OCI-LY7 (cell line): ENCODE measurements at regions not wholly inside any gene's neighbourhood (a gene's known extent, or its start where the extent isn't known, plus 50 kb on each side); places are given as distances from the start of the nearest gene placed in this dataset.

Experiments used
- BruUV-seq: library from RNA; stranded (reverse); fragments of 400-500 nt; replicated peaks from 2 replicates; lab custom pipeline; 2021; lab: Mats Ljungman, UMichigan
- CTCF ChIA-PET: fragments of 300-600 bp; sonication (Branson Sonifier 250); formaldehyde crosslinking; loops from one replicate; lab custom pipeline; 2022; ENCODE audit warnings: antibody characterized with exemption; ENCODE audit not compliant: unreplicated experiment; lab: Charles Lee
- POLR2A ChIA-PET: fragments of 300-600 bp; sonication (Branson Sonifier 250); formaldehyde crosslinking; loops from one replicate; lab custom pipeline; 2022; ENCODE audit warnings: antibody characterized with exemption; lab: Charles Lee
- DNase-seq: peaks from one replicate; pipeline ENCODE4 v3.0.0-alpha.2; 2015; ENCODE audit warnings: low spot score
- H2AFZ ChIP-seq: fragments of 200-600 bp; sonication (generic), shearing (Covaris generic); 2 replicates; pipeline ENCODE4 v1.6.1; 2014; ENCODE audit warnings: mild to moderate bottlenecking, antibody characterized with exemption, low read length, moderate library complexity
- H3K27ac ChIP-seq: fragments of 200-600 bp; sonication (generic); 2 replicates; pipeline ENCODE4 v1.5.1; 2014; ENCODE audit warnings: mixed run types, low read depth, mild to moderate bottlenecking, moderate library complexity, low read length, inconsistent platforms; ENCODE audit not compliant: poor library complexity, severe bottlenecking
- H3K36me3 ChIP-seq: fragments of 200-600 bp; sonication (generic); 2 replicates; pipeline ENCODE4 v1.6.1; 2014; ENCODE audit warnings: mild to moderate bottlenecking, antibody characterized with exemption, low read length, moderate library complexity, mixed read lengths; ENCODE audit not compliant: insufficient read depth
- H3K4me1 ChIP-seq: fragments of 200-600 bp; sonication (generic); 2 replicates; pipeline ENCODE4 v1.5.1; 2014; ENCODE audit warnings: mild to moderate bottlenecking, low read length; ENCODE audit not compliant: insufficient read depth, poor library complexity, severe bottlenecking
- H3K4me2 ChIP-seq: fragments of 200-600 bp; sonication (generic); 2 replicates; pipeline ENCODE4 v1.6.1; 2014; ENCODE audit warnings: mild to moderate bottlenecking, low read length
- H3K4me3 ChIP-seq: fragments of 200-600 bp; sonication (generic); 2 replicates; pipeline ENCODE4 v1.5.1; 2014; ENCODE audit warnings: mild to moderate bottlenecking, low read depth, low read length; ENCODE audit not compliant: poor library complexity, severe bottlenecking
- H3K79me2 ChIP-seq: fragments of 200-600 bp; sonication (generic); 2 replicates; pipeline ENCODE4 v1.6.1; 2016; ENCODE audit warnings: low read depth, mild to moderate bottlenecking, low read length, moderate library complexity, mixed read lengths; ENCODE audit not compliant: insufficient read depth
- H3K9me2 ChIP-seq: fragments of 200-600 bp; sonication (generic); 2 replicates; pipeline ENCODE4 v1.6.1; 2016; ENCODE audit warnings: mild to moderate bottlenecking, low read length, mixed read lengths; ENCODE audit not compliant: insufficient read depth
- H3K9me3 ChIP-seq: fragments of 200-600 bp; sonication (generic); 2 replicates; pipeline ENCODE4 v1.6.1; 2014; ENCODE audit warnings: mild to moderate bottlenecking, mixed run types, low read length, mixed read lengths
- H4K20me1 ChIP-seq: fragments of 200-600 bp; sonication (generic); 2 replicates; pipeline ENCODE4 v1.6.1; 2014; ENCODE audit warnings: mild to moderate bottlenecking, antibody characterized with exemption, low read length, moderate library complexity, mixed read lengths; ENCODE audit not compliant: insufficient read depth
- EZH2phosphoT487 ChIP-seq: fragments of 200-600 bp; sonication (generic); IDR thresholded peaks from 2 replicates; pipeline ENCODE4 v1.6.1; 2018; ENCODE audit warnings: low read depth, borderline replicate concordance, mild to moderate bottlenecking, mixed run types, antibody characterized with exemption, low read length, moderate library complexity, mixed read lengths
- intact Hi-C: fragments of 100-400 bp; cut with micrococcal nuclease; formaldehyde crosslinking; loops from one replicate; pipeline ENCODE4 v1.10.0; 2022; ENCODE audit not compliant: unreplicated experiment
- TF ChIP-seq, protein P1 (sequence below): fragments of 200-600 bp; sonication (generic); conservative IDR thresholded peaks from 2 replicates; pipeline ENCODE4 v1.5.1; 2014; ENCODE audit warnings: mild to moderate bottlenecking, antibody characterized with exemption, low read length, moderate library complexity, mixed read lengths

DNA sequence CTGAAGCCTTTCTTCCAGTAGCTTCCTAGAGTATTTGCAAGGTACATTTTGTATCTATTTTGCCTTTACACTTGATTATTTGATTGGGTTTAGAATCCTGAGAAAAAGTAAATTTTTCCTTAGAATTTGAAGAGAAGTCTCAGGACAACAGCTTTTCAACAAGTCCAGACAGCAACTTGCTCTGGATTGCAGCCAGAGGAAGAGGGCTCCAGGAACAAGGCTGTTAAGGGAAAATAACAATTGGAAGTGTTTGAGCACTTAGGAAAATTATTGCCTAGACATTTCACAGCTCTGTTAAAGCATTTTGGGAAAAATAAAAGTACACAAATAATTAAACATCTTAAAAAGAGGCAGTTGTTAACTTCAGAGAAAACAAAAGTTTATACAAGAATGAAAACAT lies 58.3 kb upstream of the RAPGEF4 start:
- Histone ChIP-seq H3K9me3 (no peaks in the 10 kb centered on the region), H3K79me2 (no peaks in the 10 kb centered on the region), H3K4me2 (no peak overlapping the region), H3K27ac (no peak overlapping the region), H3K36me3 (no peaks in the 10 kb centered on the region), H3K4me1 (no peaks in the 10 kb centered on the region), H2AFZ (no peak overlapping the region), H3K4me3 (no peak overlapping the region), H3K9me2 (no peaks in the 10 kb centered on the region), H4K20me1 (no peaks in the 10 kb centered on the region)
- intact Hi-C loops, result no loop called here
- no TSS peak for BruUV-seq
- CTCF ChIA-PET, result no interaction called here
- TF ChIP-seq, protein P1, sequence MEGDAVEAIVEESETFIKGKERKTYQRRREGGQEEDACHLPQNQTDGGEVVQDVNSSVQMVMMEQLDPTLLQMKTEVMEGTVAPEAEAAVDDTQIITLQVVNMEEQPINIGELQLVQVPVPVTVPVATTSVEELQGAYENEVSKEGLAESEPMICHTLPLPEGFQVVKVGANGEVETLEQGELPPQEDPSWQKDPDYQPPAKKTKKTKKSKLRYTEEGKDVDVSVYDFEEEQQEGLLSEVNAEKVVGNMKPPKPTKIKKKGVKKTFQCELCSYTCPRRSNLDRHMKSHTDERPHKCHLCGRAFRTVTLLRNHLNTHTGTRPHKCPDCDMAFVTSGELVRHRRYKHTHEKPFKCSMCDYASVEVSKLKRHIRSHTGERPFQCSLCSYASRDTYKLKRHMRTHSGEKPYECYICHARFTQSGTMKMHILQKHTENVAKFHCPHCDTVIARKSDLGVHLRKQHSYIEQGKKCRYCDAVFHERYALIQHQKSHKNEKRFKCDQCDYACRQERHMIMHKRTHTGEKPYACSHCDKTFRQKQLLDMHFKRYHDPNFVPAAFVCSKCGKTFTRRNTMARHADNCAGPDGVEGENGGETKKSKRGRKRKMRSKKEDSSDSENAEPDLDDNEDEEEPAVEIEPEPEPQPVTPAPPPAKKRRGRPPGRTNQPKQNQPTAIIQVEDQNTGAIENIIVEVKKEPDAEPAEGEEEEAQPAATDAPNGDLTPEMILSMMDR, result no peak
- TF ChIP-seq EZH2phosphoT487, result no peak
- no peak for DNase-seq
- POLR2A ChIA-PET, result no interaction called here

DNA sequence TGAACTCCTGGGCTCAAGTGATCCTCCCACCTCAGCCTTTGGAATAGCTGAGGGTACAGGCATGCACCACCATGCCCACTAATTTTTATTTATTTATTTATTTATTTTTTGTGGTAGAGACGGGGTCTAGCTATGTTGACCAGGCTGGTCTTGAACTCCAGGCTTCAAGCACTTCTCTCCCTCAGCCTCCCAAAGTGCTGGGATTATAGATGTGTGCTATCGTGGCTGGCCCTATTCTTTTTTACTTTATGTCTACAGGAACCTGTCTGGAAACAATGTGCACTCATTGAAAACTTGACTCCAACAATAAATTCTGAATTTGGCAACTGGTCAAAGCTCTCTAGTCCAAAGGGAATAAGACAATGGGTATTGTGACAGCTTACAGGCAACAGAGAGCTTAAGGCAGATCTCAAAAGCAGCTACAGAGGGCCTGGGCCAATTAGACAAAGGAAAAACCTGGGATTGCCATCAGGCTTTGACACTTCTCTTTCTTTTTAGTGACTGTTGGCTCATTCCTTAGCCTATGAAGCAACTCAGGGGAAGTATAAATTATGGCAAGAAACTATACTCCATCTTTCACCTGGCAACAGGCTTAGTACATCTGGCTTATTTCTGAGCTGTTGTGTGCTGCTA lies 55.1 kb upstream of the RAPGEF4 start:
- POLR2A ChIA-PET, result no interaction called here
- no peak for DNase-seq
- Histone ChIP-seq H3K36me3 (no peaks in the 10 kb centered on the region), H3K79me2 (no peaks in the 10 kb centered on the region), H3K4me3 (no peak overlapping the region), H3K9me2 (no peaks in the 10 kb centered on the region), H3K4me2 (no peak overlapping the region), H3K4me1 (no peaks in the 10 kb centered on the region), H3K9me3 (no peaks in the 10 kb centered on the region), H2AFZ (no peak overlapping the region), H3K27ac (no peak overlapping the region), H4K20me1 (no peaks in the 10 kb centered on the region)
- TF ChIP-seq, protein P1, result no peak
- BruUV-seq, result no TSS peak
- intact Hi-C loops, result no loop called here
- CTCF ChIA-PET, result no interaction called here

DNA sequence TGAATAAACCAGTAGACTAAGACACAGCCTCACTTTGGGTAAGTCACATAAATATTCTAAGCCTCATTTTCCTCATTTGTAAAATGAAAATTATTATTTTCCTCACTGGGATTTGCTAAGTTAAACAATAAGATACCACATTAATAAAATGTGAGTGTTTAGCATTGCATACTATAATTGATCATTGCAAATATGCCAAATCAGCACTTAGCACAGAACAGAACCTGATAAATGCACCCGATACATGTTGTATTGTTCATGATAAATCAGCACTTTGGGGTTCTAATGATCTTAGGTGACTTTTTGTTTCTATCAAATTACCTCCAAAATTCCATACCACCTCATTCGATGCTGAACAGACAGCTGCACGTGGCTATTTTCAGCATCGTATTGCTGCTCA lies 50.2 kb upstream of the RAPGEF4 start:
- Histone ChIP-seq H3K9me2 (no peaks in the 10 kb centered on the region), H2AFZ (no peak overlapping the region), H3K4me3 (no peak overlapping the region), H3K4me1 (no peaks in the 10 kb centered on the region), H4K20me1 (no peaks in the 10 kb centered on the region), H3K27ac (no peak overlapping the region), H3K79me2 (no peaks in the 10 kb centered on the region), H3K36me3 (no peaks in the 10 kb centered on the region), H3K9me3 (no peaks in the 10 kb centered on the region), H3K4me2 (no peak overlapping the region)
- no peak for DNase-seq
- intact Hi-C loops, result no loop called here
- no TSS peak for BruUV-seq
- POLR2A ChIA-PET, result no interaction called here
- TF ChIP-seq, protein P1, result no peak
- no peak for TF ChIP-seq EZH2phosphoT487
- CTCF ChIA-PET, result no interaction called here
